Prostate gland (tissue), 2 donors: ENCODE measurements at regions not wholly inside any gene's neighbourhood (a gene's known extent, or its start where the extent isn't known, plus 50 kb on each side); places are given as distances from the start of the nearest gene placed in this dataset.
A peak's percentile ranks its signal among the peaks of the same experiment; 100 is the strongest.
"Not testable (repeated sequence)": the region's sequence is repeated elsewhere in the genome, so short reads cannot be mapped to it uniquely, and the experiment has no call there.

Experiments
- DNase-seq: peaks from one replicate; pipeline ENCODE4 v3.0.0-alpha.2; 2019; ENCODE audit warnings: low spot score
- H3K27ac ChIP-seq, 2 donors: fragments of 200-600 bp; sonication (generic); 2 replicates each; pipeline ENCODE4 v1.5.1; 2017 to 2019
- H3K27me3 ChIP-seq: fragments of 200-600 bp; sonication (generic); replicated peaks from 2 replicates; pipeline ENCODE4 v1.5.1; 2019; ENCODE audit not compliant: insufficient read depth
- H3K36me3 ChIP-seq, 2 donors: fragments of 200-600 bp; sonication (generic); 1 replicate in 1 of 2; 2 replicates in 1 of 2; pipeline versions ENCODE4 v1.5.1 to v1.8.1; 2017 to 2019
- H3K4me1 ChIP-seq: fragments of 200-600 bp; sonication (generic); replicated peaks from 2 replicates; pipeline ENCODE4 v1.5.1; 2019
- H3K4me3 ChIP-seq, 2 donors: fragments of 200-600 bp; sonication (generic); 2 replicates each; pipeline ENCODE4 v1.5.1; 2017 to 2019
- H3K9me3 ChIP-seq: fragments of 200-600 bp; sonication (generic); 2 replicates; pipeline ENCODE4 v1.5.1; 2017
- POLR2A ChIP-seq: fragments of 450-650 bp; IDR thresholded peaks from one replicate; pipeline ENCODE4 v1.6.1; 2016; ENCODE audit warnings: antibody characterized with exemption, mild to moderate bottlenecking
- POLR2AphosphoS5 ChIP-seq: sonication (generic); formaldehyde crosslinking; IDR thresholded peaks from one replicate; pipeline ENCODE4 v1.6.1; 2017; ENCODE audit warnings: antibody characterized with exemption
- WGBS: methylation state at CpG from one replicate; pipeline ENCODE4 v1.1.5; 2018; 5-methylcytosine and 5-hydroxymethylcytosine counted together
- intact Hi-C: fragments of 100-400 bp; cut with DNase I; formaldehyde crosslinking; loops from one replicate; pipeline ENCODE4 v1.14.2; 2022
- TF ChIP-seq, protein P1 (sequence below), 4 experiments: fragments of 200-600 bp in 2 of 4; fragments of 450-650 bp in 2 of 4; sonication (generic) in 2 of 4; IDR thresholded peaks; 1 replicate in 3 of 4; 2 replicates in 1 of 4; pipeline ENCODE4 v1.5.1; 2016 to 2019; ENCODE audit warnings: antibody characterized with exemption in 4 of 4, mild to moderate bottlenecking in 2 of 4, moderate library complexity in 2 of 4

DNA sequence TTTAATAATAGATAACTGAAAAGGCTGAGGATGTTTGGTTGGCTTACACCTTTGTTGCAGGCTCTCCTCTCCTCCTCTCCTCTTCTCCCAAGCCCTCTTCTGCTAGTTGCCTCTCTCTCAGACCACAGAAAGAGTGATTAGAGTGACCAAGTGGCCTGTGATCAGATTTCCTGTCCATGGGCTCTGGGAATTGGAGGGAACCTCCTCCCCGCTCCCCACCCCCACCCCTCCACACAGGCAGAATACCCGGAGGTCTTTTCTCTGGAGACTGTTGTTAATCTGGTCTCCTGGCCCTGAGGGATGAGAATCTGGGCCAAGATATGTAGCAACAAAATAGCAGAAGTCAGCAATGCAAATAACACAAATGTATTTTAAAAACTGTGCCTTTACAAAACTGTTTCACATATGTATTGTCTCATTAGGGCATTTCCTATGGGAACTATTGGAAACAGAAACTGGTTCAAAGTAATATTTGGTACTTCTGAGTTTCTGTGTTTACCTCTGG lies 361.3 kb downstream of the NR2F1-AS1 start:
- TF ChIP-seq POLR2A = no peak
- no peak for TF ChIP-seq POLR2AphosphoS5
- TF ChIP-seq, protein P1, sequence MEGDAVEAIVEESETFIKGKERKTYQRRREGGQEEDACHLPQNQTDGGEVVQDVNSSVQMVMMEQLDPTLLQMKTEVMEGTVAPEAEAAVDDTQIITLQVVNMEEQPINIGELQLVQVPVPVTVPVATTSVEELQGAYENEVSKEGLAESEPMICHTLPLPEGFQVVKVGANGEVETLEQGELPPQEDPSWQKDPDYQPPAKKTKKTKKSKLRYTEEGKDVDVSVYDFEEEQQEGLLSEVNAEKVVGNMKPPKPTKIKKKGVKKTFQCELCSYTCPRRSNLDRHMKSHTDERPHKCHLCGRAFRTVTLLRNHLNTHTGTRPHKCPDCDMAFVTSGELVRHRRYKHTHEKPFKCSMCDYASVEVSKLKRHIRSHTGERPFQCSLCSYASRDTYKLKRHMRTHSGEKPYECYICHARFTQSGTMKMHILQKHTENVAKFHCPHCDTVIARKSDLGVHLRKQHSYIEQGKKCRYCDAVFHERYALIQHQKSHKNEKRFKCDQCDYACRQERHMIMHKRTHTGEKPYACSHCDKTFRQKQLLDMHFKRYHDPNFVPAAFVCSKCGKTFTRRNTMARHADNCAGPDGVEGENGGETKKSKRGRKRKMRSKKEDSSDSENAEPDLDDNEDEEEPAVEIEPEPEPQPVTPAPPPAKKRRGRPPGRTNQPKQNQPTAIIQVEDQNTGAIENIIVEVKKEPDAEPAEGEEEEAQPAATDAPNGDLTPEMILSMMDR (IDR thresholded peaks at IDR 0.05) = no peak
- H3K36me3 ChIP-seq = no peaks in the 10 kb centered on the region
- intact Hi-C loops = no loop called here

DNA sequence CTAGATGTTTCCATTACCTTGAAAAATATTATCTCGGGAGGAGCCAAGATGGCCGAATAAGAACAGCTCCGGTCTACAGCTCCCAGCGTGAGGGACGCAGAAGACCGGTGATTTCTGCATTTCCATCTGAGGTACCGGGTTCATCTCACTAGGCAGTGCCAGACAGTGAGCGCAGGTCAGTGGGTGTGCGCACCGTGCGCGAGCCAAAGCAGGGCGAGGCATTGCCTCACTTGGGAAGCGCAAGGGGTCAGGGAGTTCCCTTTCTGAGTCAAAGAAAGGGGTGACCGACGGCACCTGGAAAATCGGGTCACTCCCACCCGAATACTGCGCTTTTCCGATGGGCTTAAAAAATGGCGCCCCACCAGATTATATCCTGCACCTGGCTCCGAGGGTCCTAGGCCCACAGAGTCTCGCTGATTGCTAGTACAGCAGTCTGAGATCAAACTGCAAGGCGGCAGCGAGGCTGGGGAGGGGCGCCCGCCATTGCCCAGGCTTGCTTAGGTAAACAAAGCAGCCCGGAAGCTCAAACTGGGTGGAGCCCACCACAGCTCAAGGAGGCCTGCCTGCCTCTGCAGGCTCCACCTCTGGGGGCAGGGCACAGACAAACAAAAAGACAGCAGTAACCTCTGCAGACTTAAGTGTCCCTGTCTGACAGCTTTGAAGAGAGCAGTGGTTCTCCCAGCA lies 367.8 kb downstream of the NR2F1-AS1 start:
- H3K27me3 ChIP-seq, H3K4me3 ChIP-seq, DNase-seq, H3K27ac ChIP-seq, H3K9me3 ChIP-seq, intact Hi-C loops, H3K4me1 ChIP-seq, H3K36me3 ChIP-seq: not testable (repeated sequence)
- 91% methylated on average over 23 of the region's 28 CpGs for WGBS

More for the DNA sequence above, 361.3 kb downstream of the NR2F1-AS1 start:
- Histone ChIP-seq H3K27me3 (no peaks in the 10 kb centered on the region), H3K9me3 (no peaks in the 10 kb centered on the region), H3K4me3 (no peak overlapping the region), H3K27ac (no peak overlapping the region), H3K4me1 (no peaks in the 10 kb centered on the region)
- no peak for DNase-seq
- WGBS = 62% methylated on average over 2 of the region's 2 CpGs

DNA sequence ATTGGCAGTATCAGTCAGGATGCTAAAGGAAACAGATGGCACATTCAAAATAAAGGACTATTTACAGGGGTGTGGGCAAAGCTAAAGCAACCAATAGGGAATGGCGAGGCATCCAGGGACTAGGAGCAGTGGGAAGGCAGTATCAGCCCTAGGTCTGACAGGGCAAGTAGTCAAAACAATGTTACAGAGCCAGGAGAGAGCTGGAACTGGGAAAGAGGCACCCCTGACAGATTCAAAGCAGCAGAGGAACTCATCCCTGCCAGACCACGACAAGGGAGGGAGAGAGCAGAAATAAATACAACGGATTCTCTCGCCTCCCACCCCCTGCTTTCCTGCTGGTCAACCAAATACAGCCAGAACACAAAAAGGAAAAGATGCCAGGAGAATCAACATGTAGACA lies 371.5 kb downstream of the NR2F1-AS1 start:
- no peaks in the 10 kb centered on the region for H3K27me3 ChIP-seq
- no peaks in the 10 kb centered on the region for H3K9me3 ChIP-seq
- TF ChIP-seq POLR2A (no peak), POLR2AphosphoS5 (no peak)
- TF ChIP-seq, protein P1 (IDR thresholded peaks at IDR 0.05) = no peak
- no peak overlapping the region for H3K4me3 ChIP-seq
- no peaks in the 10 kb centered on the region for H3K4me1 ChIP-seq
- intact Hi-C loops = no loop called here
- no peak for DNase-seq
- no peaks in the 10 kb centered on the region for H3K36me3 ChIP-seq
- 34% methylated on average over 4 of the region's 4 CpGs for WGBS
- H3K27ac ChIP-seq = peak overlapping the region in 1 of 2 donors; percentile 22

DNA sequence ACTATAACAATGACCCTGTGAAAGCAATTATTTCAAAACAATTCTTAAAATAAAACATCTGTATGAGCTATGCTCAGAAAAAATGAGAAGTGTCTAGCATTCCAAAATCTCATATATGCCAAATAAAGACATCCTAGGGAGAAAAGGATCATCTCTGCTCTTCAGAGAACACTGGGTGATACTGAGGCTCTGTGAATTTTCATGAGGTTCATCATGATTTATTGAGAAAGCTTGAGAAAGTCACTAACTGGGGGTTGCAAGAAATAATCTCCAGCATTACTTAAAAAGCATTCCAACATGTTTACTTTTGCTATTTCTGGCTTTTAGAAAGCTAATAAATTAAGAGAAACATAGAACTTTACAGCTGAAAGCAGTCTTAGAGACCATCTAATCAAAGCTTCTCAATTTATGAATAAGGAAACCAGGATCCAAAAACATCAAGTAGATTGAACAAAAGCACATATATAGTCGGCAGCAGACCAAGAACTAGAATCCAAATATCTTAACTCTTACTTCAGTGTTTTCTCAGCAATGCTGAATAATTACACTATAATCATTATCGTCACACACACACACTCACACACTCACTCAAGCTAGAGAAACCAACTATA lies 372.8 kb downstream of the NR2F1-AS1 start:
- H3K36me3 ChIP-seq = no peaks in the 10 kb centered on the region
- no peak overlapping the region for H3K4me3 ChIP-seq
- no peaks in the 10 kb centered on the region for H3K27me3 ChIP-seq
- intact Hi-C loops = no loop called here
- no peak for TF ChIP-seq POLR2AphosphoS5
- TF ChIP-seq POLR2A = no peak
- TF ChIP-seq, protein P1 (IDR thresholded peaks at IDR 0.05) = no peak
- no peaks in the 10 kb centered on the region for H3K9me3 ChIP-seq
- 50% methylated on average over 2 of the region's 2 CpGs for WGBS
- peak overlapping the region in 1 of 2 donors; percentile 22 for H3K27ac ChIP-seq
- no peaks in the 10 kb centered on the region for H3K4me1 ChIP-seq
- DNase-seq = no peak

DNA sequence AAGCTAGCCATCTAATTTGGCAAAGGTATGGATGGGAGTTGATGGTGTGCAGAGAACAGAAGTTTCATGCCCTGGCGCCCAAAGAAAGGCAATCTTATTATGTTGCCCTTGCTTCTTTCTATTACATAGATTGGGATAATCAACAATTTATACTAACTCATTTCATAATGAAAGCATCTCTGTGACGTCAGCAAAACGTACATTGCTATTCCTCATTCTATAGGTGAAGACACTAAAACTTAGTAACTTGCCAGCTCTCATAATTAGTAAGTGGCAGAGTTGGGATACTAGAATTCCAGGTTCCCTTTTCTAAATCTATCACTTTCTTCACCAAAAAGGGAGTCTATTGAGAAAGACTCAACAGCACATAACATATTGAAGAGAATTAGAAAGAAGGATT lies 374.8 kb downstream of the NR2F1-AS1 start:
- no peak overlapping the region for H3K27ac ChIP-seq
- WGBS = 97% methylated on average over 3 of the region's 3 CpGs

More for the DNA sequence above, 374.8 kb downstream of the NR2F1-AS1 start:
- Histone ChIP-seq H3K4me3 (no peak overlapping the region), H3K9me3 (no peaks in the 10 kb centered on the region), H3K36me3 (no peaks in the 10 kb centered on the region), H3K4me1 (no peaks in the 10 kb centered on the region), H3K27me3 (no peaks in the 10 kb centered on the region)
- no peak for TF ChIP-seq POLR2A
- TF ChIP-seq, protein P1 (IDR thresholded peaks at IDR 0.05) = no peak
- TF ChIP-seq POLR2AphosphoS5 = no peak
- intact Hi-C loops = no loop called here
- DNase-seq = no peak
